Panc1 (cell line): ENCODE measurements at regions not wholly inside any gene's neighbourhood (a gene's known extent, or its start where the extent isn't known, plus 50 kb on each side); places are given as distances from the start of the nearest gene placed in this dataset.

Experiments
- CTCF ChIP-seq: fragments of 450-650 bp; IDR thresholded peaks from 2 replicates; pipeline ENCODE4 v1.5.1; 2017; ENCODE audit warnings: mild to moderate bottlenecking
- POLR2AphosphoS5 ChIP-seq: IDR thresholded peaks from 2 replicates; pipeline ENCODE4 v1.6.1; 2012; ENCODE audit warnings: mild to moderate bottlenecking, low read depth, low read length, moderate library complexity
- REST ChIP-seq, 2 experiments: IDR thresholded peaks; 2 replicates each; pipeline ENCODE4 v1.6.1; 2011 to 2012; ENCODE audit warnings: low read depth in 2 of 2, control low read depth in 1 of 2, low read length in 1 of 2, mild to moderate bottlenecking in 1 of 2, moderate library complexity in 1 of 2; ENCODE audit not compliant: insufficient read depth in 1 of 2
- TCF7L2 ChIP-seq: IDR thresholded peaks from 2 replicates; pipeline ENCODE4 v1.6.1; 2011; ENCODE audit warnings: mild to moderate bottlenecking, low read depth, low read length, inconsistent platforms

- no peak for TF ChIP-seq CTCF
- TF ChIP-seq TCF7L2 = no peak
- TF ChIP-seq POLR2AphosphoS5 = no peak
- TF ChIP-seq REST (IDR thresholded peaks at IDR 0.05; ENCODE audit: insufficient read depth in 1 of 2, low read depth in 2 of 2, low read length in 1 of 2) = no peak
These were observed 86.9 kb downstream of the SPTSSA start for GRCh38 chr14:34374998-34375740.
